HepG2 (cell line): ENCODE measurements at regions not wholly inside any gene's neighbourhood (a gene's known extent, or its start where the extent isn't known, plus 50 kb on each side); places are given as distances from the start of the nearest gene placed in this dataset.

Experiments
- ATAC-seq: fragments of 200-7000 bp; cut with Tn5 transposase; 3 replicates; pipeline ENCODE4 v1.9.1; 2020; ENCODE audit warnings: mild to moderate bottlenecking, moderate library complexity
- BruUV-seq: library from RNA; stranded (reverse); fragments of 400-500 nt; replicated peaks from 2 replicates; lab custom pipeline; 2021; lab: Mats Ljungman, UMichigan
- CTCF ChIA-PET: fragments of 300-600 bp; formaldehyde crosslinking; extraction: SDS; loops from one replicate; lab custom pipeline; 2021; ENCODE audit warnings: low total read pairs, inconsistent platforms, low intra/inter-chr PET ratio; lab: Yijun Ruan, JAX
- POLR2A ChIA-PET: fragments of 350-600 bp; sonication (Branson Sonifier 250); formaldehyde crosslinking; loops from one replicate; lab custom pipeline; 2020; ENCODE audit warnings: antibody characterized with exemption, inconsistent platforms; lab: Yijun Ruan, JAX
- DNase-seq: peaks from one replicate; pipeline ENCODE4 v3.0.0-alpha.2; 2015; ENCODE audit warnings: low spot score
- FAIRE-seq: peaks from 3 replicates; lab custom pipeline; 2011; peaks lifted over from hg19 to GRCh38; lab: Jason Lieb, UNC
- H2AFZ ChIP-seq: one replicate; pipeline ENCODE4 v1.6.1; 2011; ENCODE audit warnings: low read length, inconsistent platforms
- H3K27ac ChIP-seq: fragments of 300-600 bp; 3 replicates; pipeline ENCODE4 v1.8.0; 2011; ENCODE audit warnings: mixed run types, mild to moderate bottlenecking, mixed read lengths, low read length, inconsistent platforms; ENCODE audit not compliant: insufficient read depth; ENCODE audit errors: extremely low read length
- H3K27me3 ChIP-seq, 2 experiments: fragments of 200-600 bp in 1 of 2; 2 replicates in 1 of 2; 3 replicates in 1 of 2; pipeline versions ENCODE4 v1.6.0 to v1.8.0; 2011; ENCODE audit warnings: low read length in 2 of 2, mild to moderate bottlenecking in 2 of 2, moderate library complexity in 2 of 2, inconsistent platforms in 1 of 2; ENCODE audit not compliant: insufficient read depth in 2 of 2, control insufficient read depth in 1 of 2
- H3K36me3 ChIP-seq, 2 experiments: fragments of 200-600 bp in 1 of 2; replicated peaks in 1 of 2; 2 replicates in 1 of 2; 3 replicates in 1 of 2; pipeline versions ENCODE4 v1.5.1 to v1.8.0; 2011; ENCODE audit warnings: low read length in 2 of 2, inconsistent platforms in 1 of 2; ENCODE audit not compliant: insufficient read depth in 2 of 2, control insufficient read depth in 1 of 2
- H3K4me1 ChIP-seq: 2 replicates; pipeline ENCODE4 v1.5.1; 2012; ENCODE audit warnings: low read length, inconsistent platforms; ENCODE audit not compliant: insufficient read depth
- H3K4me2 ChIP-seq: 2 replicates; pipeline ENCODE4 v1.6.0; 2011; ENCODE audit warnings: low read depth, low read length, inconsistent platforms
- H3K4me3 ChIP-seq, 3 experiments: fragments of 200-600 bp in 1 of 3; sonication (generic), shearing (Covaris generic) in 1 of 3; replicated peaks in 1 of 3; 2 replicates each; pipeline ENCODE4 v1.5.1; 2011 to 2016; ENCODE audit warnings: low read length in 3 of 3, inconsistent platforms in 2 of 3, low read depth in 2 of 3, mild to moderate bottlenecking in 2 of 3, control low read depth in 1 of 3, mixed read lengths in 1 of 3; ENCODE audit not compliant: insufficient read depth in 1 of 3
- H3K79me2 ChIP-seq: one replicate; pipeline ENCODE4 v1.6.1; 2011; ENCODE audit warnings: low read length, inconsistent platforms; ENCODE audit not compliant: insufficient read depth
- H3K9ac ChIP-seq: 2 replicates; pipeline ENCODE4 v1.6.0; 2011; ENCODE audit warnings: mild to moderate bottlenecking, low read depth, low read length, inconsistent platforms; ENCODE audit not compliant: insufficient read depth
- H3K9me3 ChIP-seq: 2 replicates; pipeline ENCODE4 v1.5.1; 2012; ENCODE audit warnings: mild to moderate bottlenecking, low read length
- H4K20me1 ChIP-seq: 2 replicates; pipeline ENCODE4 v1.6.0; 2011; ENCODE audit warnings: inconsistent platforms, mild to moderate bottlenecking, low read length, moderate library complexity; ENCODE audit not compliant: insufficient read depth
- CCAR2 ChIP-seq: fragments of 200-400 bp; formaldehyde crosslinking; optimal IDR thresholded peaks from 2 replicates; pipeline ENCODE3; 2018; ENCODE audit warnings: low read depth, mild to moderate bottlenecking, low read length, moderate library complexity
- FOXK2 ChIP-seq: fragments of 450-650 bp; IDR thresholded peaks from 2 replicates; pipeline ENCODE4 v1.6.1; 2016
- KAT2B ChIP-seq: fragments of 150-350 bp; IDR thresholded peaks from 2 replicates; pipeline ENCODE4 v1.6.1; 2014; ENCODE audit warnings: low read depth, low read length, borderline replicate concordance
- KDM5B ChIP-seq: sonication (generic); formaldehyde crosslinking; IDR thresholded peaks from 2 replicates; pipeline ENCODE4 v1.4.0; 2020; ENCODE audit warnings: missing genetic modification reagents, mild to moderate bottlenecking, borderline replicate concordance
- NR2F1 ChIP-seq, 2 experiments: fragments of 450-650 bp in 1 of 2; formaldehyde crosslinking in 1 of 2; IDR thresholded peaks; 2 replicates each; pipeline versions ENCODE4 v1.5.0 to v1.6.1; 2016 to 2020; ENCODE audit warnings: mild to moderate bottlenecking in 1 of 2, missing compliant biosample characterization in 1 of 2, missing genetic modification reagents in 1 of 2, moderate library complexity in 1 of 2
- PAWR ChIP-seq: sonication (generic); formaldehyde crosslinking; IDR thresholded peaks from 2 replicates; pipeline ENCODE4 v1.4.0; 2020; ENCODE audit warnings: missing genetic modification reagents, mild to moderate bottlenecking, borderline replicate concordance
- TBL1XR1 ChIP-seq: fragments of 150-350 bp; IDR thresholded peaks from 2 replicates; pipeline ENCODE4 v1.6.1; 2014; ENCODE audit warnings: borderline replicate concordance, low read length; ENCODE audit not compliant: partially characterized antibody
- WIZ ChIP-seq: sonication (generic); formaldehyde crosslinking; IDR thresholded peaks from 2 replicates; pipeline ENCODE4 v1.5.1; 2020; ENCODE audit warnings: mild to moderate bottlenecking, missing genetic modification reagents
- ZNF75D ChIP-seq: sonication (generic); formaldehyde crosslinking; IDR thresholded peaks from 2 replicates; pipeline ENCODE4 v1.8.1; 2023; ENCODE audit warnings: missing genetic modification reagents, mild to moderate bottlenecking, borderline replicate concordance
- WGBS: methylation state at CpG from one replicate; pipeline ENCODE4 v1.1.6; 2017; ENCODE audit warnings: low lambda C conversion rate; 5-methylcytosine and 5-hydroxymethylcytosine counted together
- in situ Hi-C: cut with HindIII; loops from 2 replicates; pipeline ENCODE4 v1.10.0; 2017; ENCODE audit warnings: low pct_unique_long_range_greater_than_20kb; ENCODE audit not compliant: extremely low pct_ligation_motif_present
- intact Hi-C: fragments of 100-400 bp; cut with micrococcal nuclease; formaldehyde crosslinking; loops from one replicate; pipeline ENCODE4 v1.10.0; 2022; ENCODE audit not compliant: unreplicated experiment
- TF ChIP-seq, protein P1 (sequence below): IDR thresholded peaks from 2 replicates; pipeline ENCODE4 v1.6.1; 2012; ENCODE audit warnings: low read depth, low read length, improper control_type of control experiment
- TF ChIP-seq, protein P2 (sequence below): sonication (generic); IDR thresholded peaks from 2 replicates; pipeline ENCODE4 v1.6.1; 2016; ENCODE audit warnings: low read depth, borderline replicate concordance

DNA sequence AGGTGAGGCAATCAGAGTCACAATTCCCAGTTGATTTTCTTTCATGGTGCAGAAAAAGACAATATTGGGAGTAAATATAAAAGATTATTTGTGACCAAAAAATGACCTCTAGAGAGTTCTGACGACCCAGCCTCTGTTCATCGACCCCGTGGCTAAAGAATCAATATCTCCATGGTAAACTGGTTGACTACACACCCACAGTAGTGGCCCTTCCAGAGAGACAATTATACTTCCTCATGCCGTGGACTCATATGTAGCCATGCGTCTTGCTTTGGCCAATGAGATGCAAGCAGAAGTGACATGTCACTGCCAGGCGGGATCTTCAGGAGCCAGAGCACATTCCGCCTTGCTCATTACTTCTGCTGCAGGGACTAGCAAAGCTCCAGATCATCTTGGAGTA lies 163.3 kb upstream of the RAD23B start:
- WGBS = 28% methylated on average over 7 of the region's 7 CpGs
- POLR2A ChIA-PET = no interaction called here
- no peak overlapping the region for H3K4me3 ChIP-seq
- TF ChIP-seq FOXK2 (no peak), ZNF75D (CRISPR knock-in tag) (no peak), WIZ (CRISPR knock-in tag) (no peak), PAWR (CRISPR knock-in tag) (no peak), NR2F1 (CRISPR knock-in tag; IDR thresholded peaks at IDR 0.05) (no peak), KAT2B (peak; percentile 67; the same call in 1 of the 2 replicates), CCAR2 (no peak)
- TF ChIP-seq, protein P1, sequence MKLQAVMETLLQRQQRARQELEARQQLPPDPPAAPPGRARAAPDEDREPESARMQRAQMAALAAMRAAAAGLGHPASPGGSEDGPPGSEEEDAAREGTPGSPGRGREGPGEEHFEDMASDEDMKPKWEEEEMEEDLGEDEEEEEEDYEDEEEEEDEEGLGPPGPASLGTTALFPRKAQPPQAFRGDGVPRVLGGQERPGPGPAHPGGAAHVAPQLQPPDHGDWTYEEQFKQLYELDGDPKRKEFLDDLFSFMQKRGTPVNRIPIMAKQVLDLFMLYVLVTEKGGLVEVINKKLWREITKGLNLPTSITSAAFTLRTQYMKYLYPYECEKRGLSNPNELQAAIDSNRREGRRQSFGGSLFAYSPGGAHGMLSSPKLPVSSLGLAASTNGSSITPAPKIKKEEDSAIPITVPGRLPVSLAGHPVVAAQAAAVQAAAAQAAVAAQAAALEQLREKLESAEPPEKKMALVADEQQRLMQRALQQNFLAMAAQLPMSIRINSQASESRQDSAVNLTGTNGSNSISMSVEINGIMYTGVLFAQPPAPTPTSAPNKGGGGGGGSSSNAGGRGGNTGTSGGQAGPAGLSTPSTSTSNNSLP = no peak
- ATAC-seq = no peak
- no peaks in the 10 kb centered on the region for H3K27me3 ChIP-seq
- H3K9ac ChIP-seq = no peak overlapping the region
- H3K36me3 ChIP-seq = no peaks in the 10 kb centered on the region
- no peak for FAIRE-seq
- CTCF ChIA-PET = no interaction called here
- H3K27ac ChIP-seq = no peak overlapping the region
- H3K4me2 ChIP-seq = no peak overlapping the region
- no peaks in the 10 kb centered on the region for H4K20me1 ChIP-seq
- no TSS peak for BruUV-seq
- H2AFZ ChIP-seq = no peak overlapping the region
- in situ Hi-C loops (no loop called here), intact Hi-C loops (no loop called here)
- H3K9me3 ChIP-seq = no peaks in the 10 kb centered on the region
- H3K79me2 ChIP-seq = no peaks in the 10 kb centered on the region
- H3K4me1 ChIP-seq = no peaks in the 10 kb centered on the region
- DNase-seq = no peak

DNA sequence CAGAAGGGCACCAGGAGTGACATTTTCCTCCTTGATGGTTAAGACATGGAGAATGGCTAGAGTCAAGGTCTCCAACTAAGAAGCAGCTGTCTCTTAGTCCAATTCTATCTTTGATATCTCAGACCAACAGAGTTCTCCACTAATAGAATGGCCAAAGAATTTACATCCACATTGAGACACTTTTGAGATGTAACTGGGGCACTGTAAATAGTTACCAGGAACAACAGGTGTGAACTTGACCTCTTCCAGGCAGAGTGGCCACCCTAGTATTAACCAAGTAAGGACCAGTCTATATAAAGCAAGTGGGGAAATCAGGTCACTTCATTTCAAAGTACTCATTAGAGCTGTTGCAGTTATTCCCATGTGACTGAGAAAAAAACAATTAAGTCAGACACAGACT lies 159.7 kb upstream of the RAD23B start:
- ChIA-PET POLR2A (no interaction called here), CTCF (no interaction called here)
- no peak overlapping the region for H3K27ac ChIP-seq
- no peaks in the 10 kb centered on the region for H3K9me3 ChIP-seq
- H3K9ac ChIP-seq = no peak overlapping the region
- DNase-seq (no peak), FAIRE-seq (no peak), ATAC-seq (no peak)
- BruUV-seq = no TSS peak
- in situ Hi-C loops (no loop called here), intact Hi-C loops (no loop called here)
- no peaks in the 10 kb centered on the region for H3K27me3 ChIP-seq
- no peaks in the 10 kb centered on the region for H3K4me1 ChIP-seq
- no peaks in the 10 kb centered on the region for H4K20me1 ChIP-seq
- no peak overlapping the region for H2AFZ ChIP-seq
- no peak for TF ChIP-seq TBL1XR1
- TF ChIP-seq, protein P2, sequence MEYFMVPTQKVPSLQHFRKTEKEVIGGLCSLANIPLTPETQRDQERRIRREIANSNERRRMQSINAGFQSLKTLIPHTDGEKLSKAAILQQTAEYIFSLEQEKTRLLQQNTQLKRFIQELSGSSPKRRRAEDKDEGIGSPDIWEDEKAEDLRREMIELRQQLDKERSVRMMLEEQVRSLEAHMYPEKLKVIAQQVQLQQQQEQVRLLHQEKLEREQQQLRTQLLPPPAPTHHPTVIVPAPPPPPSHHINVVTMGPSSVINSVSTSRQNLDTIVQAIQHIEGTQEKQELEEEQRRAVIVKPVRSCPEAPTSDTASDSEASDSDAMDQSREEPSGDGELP = no peak
- TF ChIP-seq KDM5B (CRISPR knock-in tag) = no peak
- no peaks in the 10 kb centered on the region for H3K79me2 ChIP-seq
- H3K4me3 ChIP-seq = no peak overlapping the region
- no peaks in the 10 kb centered on the region for H3K36me3 ChIP-seq
- H3K4me2 ChIP-seq = no peak overlapping the region
